Esophagus muscularis mucosa (tissue), 3 donors: ENCODE measurements at regions not wholly inside any gene's neighbourhood (a gene's known extent, or its start where the extent isn't known, plus 50 kb on each side); places are given as distances from the start of the nearest gene placed in this dataset.

ENCODE experiments used
- CTCF ChIP-seq, 3 experiments: fragments of 200-600 bp in 2 of 3; fragments of 450-650 bp in 1 of 3; sonication (generic) in 2 of 3; IDR thresholded peaks; one replicate each; pipeline ENCODE4 v1.5.1; 2017 to 2019; ENCODE audit warnings: antibody characterized with exemption in 3 of 3, mild to moderate bottlenecking in 2 of 3, moderate library complexity in 1 of 3
- POLR2A ChIP-seq: fragments of 450-650 bp; IDR thresholded peaks from one replicate; pipeline ENCODE4 v1.6.1; 2017; ENCODE audit warnings: antibody characterized with exemption, moderate library complexity, mild to moderate bottlenecking, low read depth
- POLR2AphosphoS5 ChIP-seq, 2 donors: sonication (generic); formaldehyde crosslinking; IDR thresholded peaks; one replicate each; pipeline ENCODE4 v1.6.1; 2017; ENCODE audit warnings: antibody characterized with exemption in 2 of 2

DNA sequence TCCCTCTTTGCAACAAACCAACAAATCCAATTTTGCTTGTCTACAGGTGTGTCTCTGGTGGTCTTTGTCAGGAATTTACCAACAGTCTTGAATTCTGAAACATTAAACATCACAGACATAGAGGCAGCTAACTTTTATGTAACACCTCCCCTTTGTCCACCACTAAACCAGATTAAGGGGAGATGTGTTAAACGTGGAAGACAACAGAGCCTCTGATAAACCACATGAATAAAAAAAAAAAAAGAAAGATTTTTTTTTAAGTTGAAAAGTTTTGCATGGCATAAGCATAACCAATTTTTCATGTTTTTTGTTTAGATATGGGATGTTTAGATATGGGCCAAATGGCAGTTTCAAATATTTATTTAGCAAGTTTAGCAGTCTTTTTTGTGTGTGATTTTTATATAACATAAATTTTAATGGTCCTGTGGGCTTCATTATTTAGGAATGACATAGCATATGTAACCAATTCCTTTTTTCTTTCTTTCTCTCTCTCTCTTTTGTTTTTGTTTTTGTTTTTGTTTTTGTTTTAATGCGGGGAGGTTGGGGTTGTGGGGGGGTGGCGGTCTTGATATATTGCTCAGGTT, 60.7 kb upstream of the BTN3A2 start:
- TF ChIP-seq CTCF (IDR thresholded peaks at IDR 0.05) (no peak), POLR2AphosphoS5 (IDR thresholded peaks at IDR 0.05) (no peak), POLR2A (no peak)
